HG02759 (cell line): ENCODE measurements at regions not wholly inside any gene's neighbourhood (a gene's known extent, or its start where the extent isn't known, plus 50 kb on each side); places are given as distances from the start of the nearest gene placed in this dataset.

Source experiments
- ATAC-seq: cut with Tn5 transposase; IDR thresholded peaks from one replicate; pipeline ENCODE4 v1.9.1; 2021; ENCODE audit warnings: mild to moderate bottlenecking, moderate library complexity; ENCODE audit not compliant: unreplicated experiment

DNA sequence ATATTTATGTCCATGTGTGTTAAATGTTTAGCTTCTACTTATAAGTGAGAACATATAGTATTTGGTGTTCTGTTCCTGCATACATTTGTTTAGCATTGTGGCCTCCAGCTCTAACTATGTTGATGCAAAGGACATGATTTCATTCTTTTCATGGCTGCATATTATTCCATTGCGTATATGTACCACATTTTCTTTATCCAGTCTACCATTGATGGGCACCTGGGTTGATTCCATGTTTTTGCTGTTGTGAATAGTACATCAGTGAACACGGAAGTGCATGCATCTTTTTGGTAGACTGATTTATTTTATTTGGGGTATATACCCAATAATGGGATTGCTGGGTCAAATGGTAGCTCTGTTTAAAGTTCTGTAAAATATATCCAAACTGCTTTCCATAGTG lies 359.0 kb downstream of the SLCO4C1 start:
- ATAC-seq = no peak

- ATAC-seq = no peak
Observed at GRCh38 chr5:101935086-101935485, 361.0 kb downstream of the SLCO4C1 start.

DNA sequence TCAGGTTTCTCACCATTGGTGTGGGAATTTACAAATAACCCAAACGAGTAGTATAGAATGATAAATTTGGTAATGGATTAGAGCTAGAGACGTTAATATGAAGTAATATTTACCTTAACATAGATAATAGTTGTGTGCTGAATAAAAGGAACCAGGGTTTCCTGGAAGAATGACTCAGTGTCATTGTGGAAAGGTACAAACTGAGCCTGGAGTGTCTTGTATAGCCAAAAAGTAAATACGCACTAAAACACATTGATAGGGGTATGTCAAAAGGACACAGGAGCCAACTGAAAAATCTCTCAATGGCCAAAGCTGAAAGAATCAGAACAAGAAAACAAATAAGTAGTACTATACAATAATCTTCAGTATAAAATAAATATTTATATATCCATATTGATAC lies 363.5 kb downstream of the SLCO4C1 start:
- ATAC-seq = no peak

- no peak for ATAC-seq
Observed at GRCh38 chr5:101929628-101930027, 366.5 kb downstream of the SLCO4C1 start.

- ATAC-seq = no peak
Observed at GRCh38 chr5:101917166-101917565, 378.9 kb downstream of the SLCO4C1 start.

GRCh38 chr5:101915554-101915953 lies 380.5 kb downstream of the SLCO4C1 start:
- ATAC-seq = no peak

GRCh38 chr5:101904736-101905135 lies 391.3 kb downstream of the SLCO4C1 start:
- no peak for ATAC-seq

DNA sequence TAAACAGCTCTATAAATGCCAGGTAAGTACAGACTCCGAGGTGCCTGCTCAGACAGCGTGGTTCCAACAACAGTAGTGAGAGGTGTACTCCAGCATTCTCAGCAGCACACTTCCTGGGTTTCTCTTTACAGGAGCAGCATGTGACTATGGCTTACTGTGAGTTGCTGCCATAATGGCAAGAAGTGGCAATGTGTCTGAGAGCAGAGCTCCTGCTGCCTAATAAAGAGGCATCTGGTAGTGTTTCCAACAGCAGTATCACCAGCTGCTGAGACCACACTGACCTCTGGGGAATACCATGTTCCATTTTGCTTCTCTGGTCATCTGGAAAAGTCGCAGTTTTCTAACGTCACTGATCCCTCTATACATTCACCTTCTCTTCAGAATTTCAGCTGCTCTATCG lies 398.2 kb downstream of the SLCO4C1 start:
- peak; percentile 57 for ATAC-seq

GRCh38 chr5:101894985-101895384 lies 401.1 kb downstream of the SLCO4C1 start:
- ATAC-seq = no peak

- no peak for ATAC-seq
Observed at GRCh38 chr5:101878190-101878589, 417.9 kb downstream of the SLCO4C1 start.

DNA sequence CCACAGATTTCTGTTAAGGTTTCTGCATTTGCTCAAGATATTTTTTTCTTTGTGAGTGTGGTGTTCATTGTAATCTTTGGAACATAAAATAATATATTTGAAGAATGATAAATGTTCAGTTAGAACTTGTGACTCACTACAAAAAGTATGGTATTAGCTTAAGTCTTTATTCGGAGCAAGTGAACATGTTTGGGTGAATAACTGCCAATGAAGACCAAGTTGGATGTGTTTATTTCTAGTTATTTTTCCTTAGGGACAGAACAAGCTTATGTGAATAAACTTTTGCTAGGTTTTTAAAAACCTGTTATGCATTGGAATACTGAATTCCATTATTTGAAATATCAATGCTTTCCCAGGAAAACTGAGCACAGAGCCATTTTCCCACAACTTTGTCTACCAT lies 418.6 kb downstream of the SLCO4C1 start:
- ATAC-seq = no peak

DNA sequence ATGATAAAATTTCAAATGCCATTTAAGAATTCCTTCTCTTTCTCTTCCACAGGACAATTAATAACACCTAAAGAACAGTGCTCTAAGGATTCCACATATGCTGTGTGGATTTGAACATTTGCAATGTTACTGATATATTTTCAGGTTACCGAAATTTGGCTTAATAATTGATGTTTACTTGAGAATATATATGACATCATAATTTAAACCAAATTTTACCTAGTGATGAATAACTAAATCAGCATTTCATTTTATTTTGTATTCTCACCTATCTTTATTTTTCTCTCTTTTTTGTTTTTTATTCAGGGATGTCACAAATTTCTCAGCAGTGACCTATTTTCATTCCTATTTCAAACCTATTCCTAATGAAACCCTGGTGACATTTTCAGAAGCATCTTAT lies 429.6 kb downstream of the SLCO4C1 start:
- no peak for ATAC-seq

DNA sequence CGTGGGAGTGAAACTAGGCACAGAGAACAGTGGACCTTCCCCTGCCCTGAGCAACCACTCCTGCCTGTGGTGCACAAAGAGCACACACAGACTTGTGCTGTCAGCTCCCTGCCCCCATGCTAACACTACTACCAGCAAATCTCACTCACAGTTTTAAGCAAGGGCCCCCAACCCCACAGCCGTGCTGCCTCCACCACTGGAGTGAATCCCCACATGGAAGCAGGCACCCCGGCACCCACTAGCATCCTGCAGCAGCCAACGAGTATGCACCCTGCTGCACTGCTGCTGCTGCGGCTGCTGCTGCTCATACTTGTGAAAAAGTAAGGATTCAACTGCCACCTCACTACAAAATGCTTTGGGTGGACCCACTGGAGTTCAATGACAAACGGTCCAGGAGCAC lies 435.5 kb downstream of the SLCO4C1 start:
- no peak for ATAC-seq

- no peak for ATAC-seq
Observed at GRCh38 chr5:101860145-101860544, 435.9 kb downstream of the SLCO4C1 start.

GRCh38 chr5:101846496-101846895 lies 449.6 kb downstream of the SLCO4C1 start:
- no peak for ATAC-seq

DNA sequence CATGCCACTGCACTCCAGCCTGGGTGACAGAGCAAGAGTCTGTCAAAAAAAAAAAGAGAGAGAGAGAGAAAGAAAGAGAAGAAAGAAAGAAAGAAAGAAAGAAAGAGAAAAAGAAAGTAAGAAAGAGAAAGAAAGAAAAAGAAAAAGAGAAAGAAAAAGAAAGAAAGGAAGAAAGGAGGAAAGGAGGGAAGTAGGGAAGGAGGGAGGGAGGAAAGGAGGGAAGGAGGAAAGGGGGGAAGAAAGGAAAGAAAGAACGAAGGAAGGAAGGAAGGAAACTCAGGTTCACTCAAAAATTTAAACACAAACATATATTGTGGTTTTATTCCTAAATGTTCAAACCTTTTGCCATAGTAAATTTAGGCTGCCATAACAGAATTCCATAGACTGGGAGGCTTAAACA lies 453.0 kb downstream of the SLCO4C1 start:
- no peak for ATAC-seq

DNA sequence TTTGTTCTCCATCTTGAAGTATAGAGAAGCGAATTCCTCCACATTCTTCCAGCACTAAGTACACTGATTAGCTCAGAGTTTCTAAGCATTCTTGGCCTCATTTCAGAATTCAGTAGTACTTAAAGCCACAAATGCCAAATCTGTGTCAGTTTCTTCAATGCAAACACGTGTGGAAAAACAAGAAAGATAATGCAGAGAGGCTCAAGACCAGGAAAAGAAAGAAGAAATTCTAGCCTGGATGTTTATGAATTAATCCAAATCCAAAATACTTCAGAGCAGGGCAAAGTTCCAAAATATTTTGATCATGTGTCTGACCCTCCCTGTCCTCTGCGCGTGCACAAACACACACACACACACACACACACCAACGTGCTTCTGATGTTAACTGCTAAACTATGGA lies 457.6 kb downstream of the SLCO4C1 start:
- no peak for ATAC-seq

- ATAC-seq = no peak
Observed at GRCh38 chr5:101829255-101829654, 466.8 kb downstream of the SLCO4C1 start.

DNA sequence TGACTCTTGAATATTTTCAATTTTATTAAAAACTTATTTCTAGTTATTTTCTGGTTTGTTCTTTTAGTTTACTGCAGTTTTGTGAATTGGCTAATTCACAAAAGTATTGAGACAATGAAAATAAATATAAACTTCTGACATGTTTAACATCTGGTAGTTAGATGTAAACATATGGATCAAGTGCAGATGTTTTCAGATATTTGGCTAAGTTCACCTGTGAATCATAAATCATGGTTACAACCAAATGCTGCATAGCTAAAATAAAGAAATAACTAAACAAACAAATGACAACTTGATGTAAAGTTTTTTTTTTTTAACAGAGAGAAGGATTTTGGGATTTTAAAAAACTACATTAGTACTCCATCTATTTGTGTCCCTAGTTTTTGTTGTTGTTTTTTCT lies 484.6 kb downstream of the SLCO4C1 start:
- no peak for ATAC-seq

DNA sequence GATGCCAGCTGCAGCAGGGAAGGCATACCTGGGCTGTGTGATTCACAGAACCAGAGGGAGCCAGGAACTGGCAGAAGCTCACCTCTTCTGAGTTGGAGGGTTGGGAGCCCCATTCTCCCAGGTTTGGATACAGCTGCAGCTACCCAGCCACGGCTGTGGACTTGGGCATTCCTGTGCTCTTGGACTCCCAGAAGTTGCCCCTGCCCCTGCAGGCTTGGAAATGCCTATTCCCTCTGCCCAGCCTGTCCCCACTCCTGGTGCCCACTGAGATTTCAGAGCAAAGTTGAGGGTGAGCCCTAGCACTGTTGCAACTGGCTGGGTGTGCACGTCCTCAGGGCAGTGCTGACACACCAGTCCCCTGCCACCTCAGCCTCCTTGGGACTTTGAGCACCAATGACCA lies 489.7 kb downstream of the SLCO4C1 start:
- no peak for ATAC-seq

GRCh38 chr5:101796427-101796826 lies 499.7 kb downstream of the SLCO4C1 start:
- no peak for ATAC-seq

- ATAC-seq = no peak
Observed at GRCh38 chr5:101788797-101789196, 507.3 kb downstream of the SLCO4C1 start.

- ATAC-seq = no peak
Observed at GRCh38 chr5:101785090-101785489, 511.0 kb downstream of the SLCO4C1 start.
